ENCODE measurements at regions not wholly inside any gene's neighbourhood (a gene's known extent, or its start where the extent isn't known, plus 50 kb on each side); places are given as distances from the start of the nearest gene placed in this dataset.
"Not testable (repeated sequence)": the region's sequence is repeated elsewhere in the genome, so short reads cannot be mapped to it uniquely, and the experiment has no call there.

DNA sequence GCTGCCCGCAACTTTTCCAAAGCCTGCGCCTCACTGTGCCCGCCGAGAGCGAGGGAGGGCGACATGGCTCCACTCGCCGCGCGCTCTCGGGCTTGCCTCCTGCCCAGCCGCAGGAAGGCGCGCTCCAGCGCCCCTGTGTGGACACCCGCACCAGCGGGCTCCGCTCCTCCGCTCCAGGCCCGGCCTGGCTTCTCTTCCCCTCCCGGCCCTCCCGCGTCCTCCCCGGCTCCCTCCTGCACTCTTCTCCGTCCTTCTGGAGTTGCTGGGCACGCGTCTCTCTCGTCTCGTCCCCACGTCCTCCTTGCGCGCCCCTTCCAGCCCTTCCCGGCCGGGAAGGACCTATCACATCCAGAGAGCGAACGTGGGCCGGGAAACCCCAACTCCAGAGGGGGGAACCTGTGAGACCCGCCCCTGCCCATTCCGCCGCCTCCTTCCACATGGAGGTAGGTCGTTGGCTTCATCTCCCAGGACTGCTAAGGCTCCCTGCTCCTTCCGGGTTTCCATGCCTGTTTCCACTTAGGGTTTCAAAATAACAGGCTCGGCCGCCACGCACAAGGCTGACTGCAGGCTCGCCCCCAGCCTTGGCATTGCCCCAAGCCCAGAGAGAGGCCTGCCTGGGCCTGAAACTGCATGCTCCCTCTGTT lies 175.4 kb downstream of the ATP6V0E2 start:
- not testable (repeated sequence) for H4K20me1 ChIP-seq (ENCODE audit: insufficient read depth, poor library complexity, severe bottlenecking); H3K9me2 ChIP-seq (replicated peaks; ENCODE audit: insufficient read depth); H3K27ac ChIP-seq; H3K36me3 ChIP-seq (replicated peaks; ENCODE audit: insufficient read depth, low read depth); H3K9me3 ChIP-seq (ENCODE audit: low read depth); H3K79me2 ChIP-seq; H3K4me3 ChIP-seq; H3K4me1 ChIP-seq (ENCODE audit: insufficient read depth)
- TF ChIP-seq, protein P1, sequence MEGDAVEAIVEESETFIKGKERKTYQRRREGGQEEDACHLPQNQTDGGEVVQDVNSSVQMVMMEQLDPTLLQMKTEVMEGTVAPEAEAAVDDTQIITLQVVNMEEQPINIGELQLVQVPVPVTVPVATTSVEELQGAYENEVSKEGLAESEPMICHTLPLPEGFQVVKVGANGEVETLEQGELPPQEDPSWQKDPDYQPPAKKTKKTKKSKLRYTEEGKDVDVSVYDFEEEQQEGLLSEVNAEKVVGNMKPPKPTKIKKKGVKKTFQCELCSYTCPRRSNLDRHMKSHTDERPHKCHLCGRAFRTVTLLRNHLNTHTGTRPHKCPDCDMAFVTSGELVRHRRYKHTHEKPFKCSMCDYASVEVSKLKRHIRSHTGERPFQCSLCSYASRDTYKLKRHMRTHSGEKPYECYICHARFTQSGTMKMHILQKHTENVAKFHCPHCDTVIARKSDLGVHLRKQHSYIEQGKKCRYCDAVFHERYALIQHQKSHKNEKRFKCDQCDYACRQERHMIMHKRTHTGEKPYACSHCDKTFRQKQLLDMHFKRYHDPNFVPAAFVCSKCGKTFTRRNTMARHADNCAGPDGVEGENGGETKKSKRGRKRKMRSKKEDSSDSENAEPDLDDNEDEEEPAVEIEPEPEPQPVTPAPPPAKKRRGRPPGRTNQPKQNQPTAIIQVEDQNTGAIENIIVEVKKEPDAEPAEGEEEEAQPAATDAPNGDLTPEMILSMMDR (IDR thresholded peaks at IDR 0.05; ENCODE audit: poor library complexity) = peak; percentile 20
- WGBS (ENCODE audit: low lambda C conversion rate, missing lambda C conversion rate) = 11% methylated on average over 19 of the region's 46 CpGs
- H3K27me3 ChIP-seq = peaks cover 16% of the 10 kb centered on the region
- peak overlapping the region; percentile 60 for H2AFZ ChIP-seq
- DNase-seq (ENCODE audit: low spot score) = peak; percentile 46
- peak overlapping the region; percentile 94 for H3K4me2 ChIP-seq

DNA sequence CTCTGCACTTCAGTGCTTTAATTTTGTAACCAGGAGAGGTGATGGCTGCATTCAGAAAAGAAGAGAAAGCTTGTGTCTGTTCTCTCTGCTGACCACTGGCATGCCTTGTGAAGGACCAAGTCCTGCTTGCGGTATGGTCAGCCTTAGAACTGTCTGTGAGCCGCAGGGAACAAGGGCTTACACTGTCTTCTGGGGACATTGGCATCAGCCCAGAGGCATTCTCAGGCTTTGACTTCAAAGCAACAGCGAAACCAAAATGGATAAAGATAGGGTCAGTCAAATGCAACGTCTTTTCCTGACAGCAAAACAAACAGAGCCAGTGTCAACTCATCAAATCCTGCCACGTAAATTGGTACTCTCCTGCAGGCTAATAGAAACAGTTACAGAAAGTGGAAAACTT lies 179.6 kb downstream of the ATP6V0E2 start:
- H3K9me3 ChIP-seq (ENCODE audit: low read depth); H4K20me1 ChIP-seq (ENCODE audit: insufficient read depth, poor library complexity, severe bottlenecking); H3K9me2 ChIP-seq (replicated peaks; ENCODE audit: insufficient read depth); H3K4me1 ChIP-seq (ENCODE audit: insufficient read depth); H3K36me3 ChIP-seq (replicated peaks; ENCODE audit: insufficient read depth, low read depth); H3K4me3 ChIP-seq; H2AFZ ChIP-seq; H3K4me2 ChIP-seq; H3K27ac ChIP-seq; H3K79me2 ChIP-seq; DNase-seq (ENCODE audit: low spot score): not testable (repeated sequence)
- peaks cover 17% of the 10 kb centered on the region for H3K27me3 ChIP-seq
- whole genome bisulfite sequencing (ENCODE audit: low lambda C conversion rate, missing lambda C conversion rate) = 69% methylated on average over 5 of the region's 5 CpGs

DNA sequence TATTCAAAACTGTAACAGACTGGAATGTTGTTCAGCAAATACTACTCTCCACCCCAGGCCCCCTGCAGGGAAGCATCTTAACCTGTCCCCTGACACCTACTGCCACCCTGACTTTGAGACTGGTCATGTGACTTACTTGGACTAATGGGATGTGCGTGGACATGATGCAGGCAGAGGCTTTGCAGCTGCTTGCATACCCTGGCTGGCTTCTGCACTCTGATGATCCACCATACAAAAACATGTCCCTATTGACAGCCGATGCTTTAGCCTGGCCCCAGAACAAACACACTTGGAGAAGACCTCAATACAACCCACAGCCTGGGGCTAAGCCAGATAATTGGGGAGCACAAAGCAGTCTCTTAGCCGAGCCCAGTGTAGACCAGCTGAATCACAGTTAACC lies 180.5 kb downstream of the ATP6V0E2 start:
- not testable (repeated sequence) for H2AFZ ChIP-seq; H4K20me1 ChIP-seq (ENCODE audit: insufficient read depth, poor library complexity, severe bottlenecking); H3K27ac ChIP-seq; H3K9me3 ChIP-seq (ENCODE audit: low read depth); H3K9me2 ChIP-seq (replicated peaks; ENCODE audit: insufficient read depth); H3K4me1 ChIP-seq (ENCODE audit: insufficient read depth); H3K79me2 ChIP-seq; H3K4me3 ChIP-seq; H3K36me3 ChIP-seq (replicated peaks; ENCODE audit: insufficient read depth, low read depth); H3K4me2 ChIP-seq; DNase-seq (ENCODE audit: low spot score)
- WGBS (ENCODE audit: low lambda C conversion rate, missing lambda C conversion rate) = 63% methylated on average over 3 of the region's 3 CpGs
- H3K27me3 ChIP-seq = peaks cover 11% of the 10 kb centered on the region

DNA sequence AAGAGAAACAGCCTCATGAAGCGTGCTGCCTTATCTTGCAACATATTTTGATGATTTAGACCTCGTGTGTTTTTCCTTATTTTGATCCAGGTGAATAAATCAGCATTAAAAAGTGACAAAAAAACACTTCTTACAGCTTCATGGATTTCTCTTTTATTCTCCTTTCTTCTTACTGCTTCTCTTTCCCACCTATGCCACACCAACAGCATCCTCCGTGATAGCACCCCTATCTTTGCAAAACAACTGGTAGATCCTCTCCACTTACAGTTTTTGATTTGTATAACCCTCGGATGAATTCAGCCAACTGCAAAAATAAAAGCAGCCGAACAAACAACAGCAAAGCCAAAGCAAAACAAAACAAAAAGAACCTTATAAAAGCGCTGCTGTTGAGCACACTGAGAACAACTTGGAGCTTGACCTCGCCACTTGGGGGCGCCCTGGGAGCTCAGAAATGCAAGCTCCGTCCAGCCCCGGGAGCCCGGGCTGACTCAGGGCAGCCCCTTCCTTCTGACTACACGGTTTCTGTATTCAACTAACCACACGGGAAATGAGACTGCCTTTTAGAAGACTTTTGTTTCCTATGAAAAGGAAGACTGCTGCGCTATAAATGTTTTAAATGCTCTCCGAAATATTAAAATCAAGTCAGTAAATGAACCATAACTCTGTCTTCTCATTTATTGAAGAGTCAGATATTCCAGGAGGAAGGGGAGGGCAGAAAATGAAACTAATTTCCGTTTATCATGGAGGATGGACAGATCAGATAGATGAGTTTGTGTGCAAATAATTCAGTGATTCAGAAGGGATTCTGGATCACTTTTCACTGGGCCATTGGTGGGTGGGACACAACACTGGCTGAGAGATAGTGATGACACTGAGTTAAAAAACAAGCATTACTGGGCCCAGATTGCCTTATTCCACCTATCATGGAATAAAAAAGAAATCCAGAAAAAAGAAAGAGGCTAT lies 186.8 kb downstream of the ATP6V0E2 start:
- not testable (repeated sequence) for H3K4me2 ChIP-seq; H4K20me1 ChIP-seq (ENCODE audit: insufficient read depth, poor library complexity, severe bottlenecking); H3K4me1 ChIP-seq (ENCODE audit: insufficient read depth); H3K27ac ChIP-seq; H3K27me3 ChIP-seq; H3K9me3 ChIP-seq (ENCODE audit: low read depth); H3K36me3 ChIP-seq (replicated peaks; ENCODE audit: insufficient read depth, low read depth); H2AFZ ChIP-seq; H3K9me2 ChIP-seq (replicated peaks; ENCODE audit: insufficient read depth); H3K4me3 ChIP-seq; DNase-seq (ENCODE audit: low spot score); H3K79me2 ChIP-seq
- TF ChIP-seq, protein P1 (IDR thresholded peaks at IDR 0.05; ENCODE audit: poor library complexity) = peak; percentile 54
- 15% methylated on average over 13 of the region's 16 CpGs for WGBS (ENCODE audit: low lambda C conversion rate, missing lambda C conversion rate)

DNA sequence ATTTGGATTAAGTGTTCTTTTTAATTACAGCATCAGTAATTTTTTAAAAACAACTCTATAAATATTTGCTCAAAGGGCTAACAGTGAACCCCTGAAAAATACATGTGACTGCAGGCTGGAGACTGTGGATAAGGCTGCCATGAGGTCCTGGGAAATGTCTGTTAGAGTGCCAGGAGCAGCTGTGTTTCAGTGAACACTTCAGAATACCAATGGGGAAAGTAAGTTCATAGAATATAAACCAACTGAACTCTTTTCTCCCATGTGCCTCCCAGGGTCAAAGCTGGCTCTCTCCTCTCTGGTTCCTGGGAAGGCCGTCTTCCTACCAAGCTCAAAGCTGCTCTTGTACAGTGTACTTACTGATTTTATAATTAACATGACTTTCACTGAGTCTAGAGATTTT lies 189.4 kb downstream of the ATP6V0E2 start:
- H3K79me2 ChIP-seq; H3K36me3 ChIP-seq (replicated peaks; ENCODE audit: insufficient read depth, low read depth); H3K27me3 ChIP-seq; H2AFZ ChIP-seq; H3K9me2 ChIP-seq (replicated peaks; ENCODE audit: insufficient read depth); H3K9me3 ChIP-seq (ENCODE audit: low read depth); H3K27ac ChIP-seq; H3K4me3 ChIP-seq; H3K4me2 ChIP-seq; DNase-seq (ENCODE audit: low spot score); H4K20me1 ChIP-seq (ENCODE audit: insufficient read depth, poor library complexity, severe bottlenecking); H3K4me1 ChIP-seq (ENCODE audit: insufficient read depth): not testable (repeated sequence)
- WGBS (ENCODE audit: low lambda C conversion rate, missing lambda C conversion rate) = 94% methylated on average over 1 of the region's 1 CpG

DNA sequence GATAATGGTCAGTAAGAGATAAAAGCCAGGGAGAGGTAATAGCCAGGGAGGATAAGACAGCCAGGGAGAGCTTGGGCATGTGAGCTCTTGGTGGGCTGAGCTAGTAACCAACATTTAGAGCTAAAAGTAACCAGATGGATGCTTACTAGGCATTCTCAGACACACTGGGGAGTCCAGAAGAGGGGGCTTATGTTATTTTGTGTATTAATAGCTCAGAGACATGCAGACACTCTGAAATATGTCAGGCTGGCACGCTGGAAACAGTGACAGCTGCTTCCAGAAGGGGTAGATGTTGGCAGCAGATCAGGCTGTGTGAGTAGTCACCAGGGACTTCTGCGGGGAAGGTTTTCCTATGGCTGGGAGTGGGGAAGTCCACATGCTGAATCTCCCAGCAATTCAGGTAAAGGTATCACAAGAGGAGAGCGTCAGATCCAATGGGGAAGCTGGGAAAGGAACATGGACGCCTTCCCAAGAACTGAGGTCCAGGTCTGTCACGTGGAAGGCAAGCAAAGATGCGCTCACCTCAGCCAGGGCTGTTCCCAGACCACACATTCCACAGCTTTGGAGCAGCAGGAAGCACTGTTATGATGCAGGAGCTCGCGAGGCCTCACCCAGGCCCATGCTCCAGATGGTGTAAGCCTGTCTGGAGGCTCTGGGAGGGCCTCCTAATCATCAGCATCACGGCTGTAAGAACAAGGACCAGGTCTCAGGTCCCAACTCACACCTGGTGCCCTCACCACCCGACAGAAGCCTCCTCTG lies 196.0 kb downstream of the ATP6V0E2 start:
- WGBS (ENCODE audit: low lambda C conversion rate, missing lambda C conversion rate) = 80% methylated on average over 9 of the region's 10 CpGs
- not testable (repeated sequence) for H3K4me2 ChIP-seq; H3K27me3 ChIP-seq; DNase-seq (ENCODE audit: low spot score); H3K36me3 ChIP-seq (replicated peaks; ENCODE audit: insufficient read depth, low read depth); H2AFZ ChIP-seq; H3K9me2 ChIP-seq (replicated peaks; ENCODE audit: insufficient read depth); H4K20me1 ChIP-seq (ENCODE audit: insufficient read depth, poor library complexity, severe bottlenecking); H3K79me2 ChIP-seq; H3K9me3 ChIP-seq (ENCODE audit: low read depth); H3K27ac ChIP-seq; H3K4me1 ChIP-seq (ENCODE audit: insufficient read depth); H3K4me3 ChIP-seq

DNA sequence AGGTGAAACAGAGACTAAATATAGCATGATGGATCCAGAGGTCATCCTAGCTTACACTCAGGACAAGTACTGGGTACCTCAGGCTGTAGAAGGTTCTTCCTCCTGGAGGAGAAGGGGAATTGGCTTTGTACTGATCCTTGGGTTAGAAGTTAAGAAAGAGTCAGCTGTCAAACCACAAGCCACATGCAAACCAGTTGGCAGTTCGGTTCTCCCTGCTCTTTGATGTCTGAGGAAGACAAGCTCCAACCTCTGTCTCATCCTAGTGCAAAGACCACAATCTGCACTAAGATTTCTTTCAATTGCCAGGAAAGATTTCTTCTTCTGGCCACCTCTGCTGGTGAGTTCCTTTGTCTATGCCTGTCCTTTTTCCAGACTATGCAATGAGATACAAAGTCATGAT lies 203.8 kb downstream of the ATP6V0E2 start:
- H3K9me3 ChIP-seq (ENCODE audit: low read depth); H3K9me2 ChIP-seq (replicated peaks; ENCODE audit: insufficient read depth); H3K27me3 ChIP-seq; H3K4me2 ChIP-seq; H3K4me1 ChIP-seq (ENCODE audit: insufficient read depth); H4K20me1 ChIP-seq (ENCODE audit: insufficient read depth, poor library complexity, severe bottlenecking); H2AFZ ChIP-seq; H3K4me3 ChIP-seq; DNase-seq (ENCODE audit: low spot score); H3K79me2 ChIP-seq; H3K36me3 ChIP-seq (replicated peaks; ENCODE audit: insufficient read depth, low read depth); H3K27ac ChIP-seq: not testable (repeated sequence)
- 79% methylated on average over 1 of the region's 1 CpG for WGBS (ENCODE audit: low lambda C conversion rate, missing lambda C conversion rate)

Data from hepatocyte (in vitro differentiated cells).